Panc1 (cell line): ENCODE measurements at regions not wholly inside any gene's neighbourhood (a gene's known extent, or its start where the extent isn't known, plus 50 kb on each side); places are given as distances from the start of the nearest gene placed in this dataset.

Source experiments
- POLR2AphosphoS5 ChIP-seq: IDR thresholded peaks from 2 replicates; pipeline ENCODE4 v1.6.1; 2012; ENCODE audit warnings: mild to moderate bottlenecking, low read depth, low read length, moderate library complexity
- SIN3A ChIP-seq: IDR thresholded peaks from 2 replicates; pipeline ENCODE4 v1.6.1; 2012; ENCODE audit warnings: low read depth, mild to moderate bottlenecking, low read length, moderate library complexity, borderline replicate concordance; ENCODE audit not compliant: insufficient read depth
- TCF7L2 ChIP-seq: IDR thresholded peaks from 2 replicates; pipeline ENCODE4 v1.6.1; 2011; ENCODE audit warnings: mild to moderate bottlenecking, low read depth, low read length, inconsistent platforms
- TF ChIP-seq, protein P1 (sequence below): fragments of 450-650 bp; IDR thresholded peaks from 2 replicates; pipeline ENCODE4 v1.5.1; 2017; ENCODE audit warnings: mild to moderate bottlenecking
- TF ChIP-seq, protein P2 (sequence below), 2 experiments: IDR thresholded peaks; 2 replicates each; pipeline ENCODE4 v1.6.1; 2011 to 2012; ENCODE audit warnings: low read depth in 2 of 2, control low read depth in 1 of 2, low read length in 1 of 2, mild to moderate bottlenecking in 1 of 2, moderate library complexity in 1 of 2; ENCODE audit not compliant: insufficient read depth in 1 of 2

GRCh38 chr2:219985017-219985416 lies 357.6 kb downstream of the SLC4A3 start:
- TF ChIP-seq, protein P1, sequence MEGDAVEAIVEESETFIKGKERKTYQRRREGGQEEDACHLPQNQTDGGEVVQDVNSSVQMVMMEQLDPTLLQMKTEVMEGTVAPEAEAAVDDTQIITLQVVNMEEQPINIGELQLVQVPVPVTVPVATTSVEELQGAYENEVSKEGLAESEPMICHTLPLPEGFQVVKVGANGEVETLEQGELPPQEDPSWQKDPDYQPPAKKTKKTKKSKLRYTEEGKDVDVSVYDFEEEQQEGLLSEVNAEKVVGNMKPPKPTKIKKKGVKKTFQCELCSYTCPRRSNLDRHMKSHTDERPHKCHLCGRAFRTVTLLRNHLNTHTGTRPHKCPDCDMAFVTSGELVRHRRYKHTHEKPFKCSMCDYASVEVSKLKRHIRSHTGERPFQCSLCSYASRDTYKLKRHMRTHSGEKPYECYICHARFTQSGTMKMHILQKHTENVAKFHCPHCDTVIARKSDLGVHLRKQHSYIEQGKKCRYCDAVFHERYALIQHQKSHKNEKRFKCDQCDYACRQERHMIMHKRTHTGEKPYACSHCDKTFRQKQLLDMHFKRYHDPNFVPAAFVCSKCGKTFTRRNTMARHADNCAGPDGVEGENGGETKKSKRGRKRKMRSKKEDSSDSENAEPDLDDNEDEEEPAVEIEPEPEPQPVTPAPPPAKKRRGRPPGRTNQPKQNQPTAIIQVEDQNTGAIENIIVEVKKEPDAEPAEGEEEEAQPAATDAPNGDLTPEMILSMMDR: no peak
- TF ChIP-seq SIN3A (no peak), POLR2AphosphoS5 (no peak), TCF7L2 (no peak)
- TF ChIP-seq, protein P2, sequence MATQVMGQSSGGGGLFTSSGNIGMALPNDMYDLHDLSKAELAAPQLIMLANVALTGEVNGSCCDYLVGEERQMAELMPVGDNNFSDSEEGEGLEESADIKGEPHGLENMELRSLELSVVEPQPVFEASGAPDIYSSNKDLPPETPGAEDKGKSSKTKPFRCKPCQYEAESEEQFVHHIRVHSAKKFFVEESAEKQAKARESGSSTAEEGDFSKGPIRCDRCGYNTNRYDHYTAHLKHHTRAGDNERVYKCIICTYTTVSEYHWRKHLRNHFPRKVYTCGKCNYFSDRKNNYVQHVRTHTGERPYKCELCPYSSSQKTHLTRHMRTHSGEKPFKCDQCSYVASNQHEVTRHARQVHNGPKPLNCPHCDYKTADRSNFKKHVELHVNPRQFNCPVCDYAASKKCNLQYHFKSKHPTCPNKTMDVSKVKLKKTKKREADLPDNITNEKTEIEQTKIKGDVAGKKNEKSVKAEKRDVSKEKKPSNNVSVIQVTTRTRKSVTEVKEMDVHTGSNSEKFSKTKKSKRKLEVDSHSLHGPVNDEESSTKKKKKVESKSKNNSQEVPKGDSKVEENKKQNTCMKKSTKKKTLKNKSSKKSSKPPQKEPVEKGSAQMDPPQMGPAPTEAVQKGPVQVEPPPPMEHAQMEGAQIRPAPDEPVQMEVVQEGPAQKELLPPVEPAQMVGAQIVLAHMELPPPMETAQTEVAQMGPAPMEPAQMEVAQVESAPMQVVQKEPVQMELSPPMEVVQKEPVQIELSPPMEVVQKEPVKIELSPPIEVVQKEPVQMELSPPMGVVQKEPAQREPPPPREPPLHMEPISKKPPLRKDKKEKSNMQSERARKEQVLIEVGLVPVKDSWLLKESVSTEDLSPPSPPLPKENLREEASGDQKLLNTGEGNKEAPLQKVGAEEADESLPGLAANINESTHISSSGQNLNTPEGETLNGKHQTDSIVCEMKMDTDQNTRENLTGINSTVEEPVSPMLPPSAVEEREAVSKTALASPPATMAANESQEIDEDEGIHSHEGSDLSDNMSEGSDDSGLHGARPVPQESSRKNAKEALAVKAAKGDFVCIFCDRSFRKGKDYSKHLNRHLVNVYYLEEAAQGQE (IDR thresholded peaks at IDR 0.05; ENCODE audit: insufficient read depth in 1 of 2, low read depth in 2 of 2, low read length in 1 of 2): no peak
